OCI-LY3 (cell line): ENCODE measurements at regions not wholly inside any gene's neighbourhood (a gene's known extent, or its start where the extent isn't known, plus 50 kb on each side); places are given as distances from the start of the nearest gene placed in this dataset.
"Not testable (repeated sequence)": the region's sequence is repeated elsewhere in the genome, so short reads cannot be mapped to it uniquely, and the experiment has no call there.

Source experiments
- H2AFZ ChIP-seq: fragments of 200-600, 300-600 bp; shearing (Covaris generic); 2 replicates; pipeline ENCODE4 v1.6.0; 2014; ENCODE audit warnings: antibody characterized with exemption, low read depth, low read length
- H3K27ac ChIP-seq: fragments of 200-600, 300-600 bp; sonication (generic); 2 replicates; pipeline ENCODE4 v1.5.1; 2014; ENCODE audit warnings: mild to moderate bottlenecking, low read length, moderate library complexity, mixed read lengths
- H3K27me3 ChIP-seq: fragments of 200-600, 300-600 bp; sonication (generic); 2 replicates; pipeline ENCODE4 v1.6.1; 2014; ENCODE audit warnings: low read depth, low read length, mixed read lengths
- H3K36me3 ChIP-seq: fragments of 200-600, 300-600 bp; sonication (generic); replicated peaks from 2 replicates; pipeline ENCODE3; 2014; ENCODE audit warnings: low read depth, low read length, mixed read lengths
- H3K4me1 ChIP-seq: fragments of 300-600, 200-600 bp; sonication (generic); 2 replicates; pipeline ENCODE4 v1.6.1; 2014; ENCODE audit warnings: low read length, mixed read lengths
- H3K4me2 ChIP-seq: fragments of 200-600, 300-600 bp; sonication (generic); 2 replicates; pipeline ENCODE4 v1.6.1; 2014; ENCODE audit warnings: low read length, mixed read lengths
- H3K4me3 ChIP-seq: fragments of 300-600, 200-600 bp; sonication (generic); 2 replicates; pipeline ENCODE4 v1.5.1; 2014; ENCODE audit warnings: antibody characterized with exemption, mild to moderate bottlenecking, low read length, moderate library complexity
- H3K79me2 ChIP-seq: fragments of 300-600, 200-600 bp; shearing (Covaris generic); 2 replicates; pipeline ENCODE4 v1.6.1; 2014; ENCODE audit warnings: mild to moderate bottlenecking, low read length, mixed read lengths
- H3K9ac ChIP-seq: fragments of 300-600, 200-600 bp; shearing (Covaris generic); 2 replicates; pipeline ENCODE4 v1.6.0; 2014; ENCODE audit warnings: mild to moderate bottlenecking, low read length, moderate library complexity
- H3K9me3 ChIP-seq: fragments of 200-600, 300-600 bp; shearing (Covaris generic); 2 replicates; pipeline ENCODE4 v1.6.1; 2014; ENCODE audit warnings: low read length, mixed read lengths; ENCODE audit not compliant: insufficient read depth
- H4K20me1 ChIP-seq: fragments of 200-600, 300-600 bp; sonication (generic); 2 replicates; pipeline ENCODE4 v1.6.1; 2016; ENCODE audit warnings: low read length, mixed read lengths; ENCODE audit not compliant: insufficient read depth

- not testable (repeated sequence) for H3K4me1 ChIP-seq, H4K20me1 ChIP-seq, H3K9me3 ChIP-seq, H2AFZ ChIP-seq, H3K9ac ChIP-seq, H3K4me3 ChIP-seq, H3K27ac ChIP-seq, H3K79me2 ChIP-seq, H3K36me3 ChIP-seq, H3K4me2 ChIP-seq, H3K27me3 ChIP-seq
Measured at GRCh38 chr1:148222399-148223159, 70.5 kb upstream of the NBPF11 start.

- H4K20me1 ChIP-seq, H3K4me3 ChIP-seq, H3K9ac ChIP-seq, H3K4me1 ChIP-seq, H3K4me2 ChIP-seq, H3K79me2 ChIP-seq, H3K9me3 ChIP-seq, H3K27me3 ChIP-seq, H3K27ac ChIP-seq, H2AFZ ChIP-seq, H3K36me3 ChIP-seq: not testable (repeated sequence)
Measured at GRCh38 chr1:148221593-148221992, 69.5 kb upstream of the NBPF11 start.

- not testable (repeated sequence) for H3K9me3 ChIP-seq, H3K79me2 ChIP-seq, H3K4me3 ChIP-seq, H3K27me3 ChIP-seq, H3K4me1 ChIP-seq, H2AFZ ChIP-seq, H4K20me1 ChIP-seq, H3K36me3 ChIP-seq, H3K4me2 ChIP-seq, H3K27ac ChIP-seq, H3K9ac ChIP-seq
Measured at GRCh38 chr1:148219229-148219628, 67.1 kb upstream of the NBPF11 start.

- not testable (repeated sequence) for H3K27me3 ChIP-seq, H3K9me3 ChIP-seq, H3K4me2 ChIP-seq, H4K20me1 ChIP-seq, H3K4me1 ChIP-seq, H3K9ac ChIP-seq, H3K4me3 ChIP-seq, H3K79me2 ChIP-seq, H3K36me3 ChIP-seq, H3K27ac ChIP-seq, H2AFZ ChIP-seq
Measured at GRCh38 chr1:148211191-148211590, 59.1 kb upstream of the NBPF11 start.

GRCh38 chr1:148210624-148211023 lies 58.5 kb upstream of the NBPF11 start:
- H3K36me3 ChIP-seq, H3K9ac ChIP-seq, H3K4me1 ChIP-seq, H3K79me2 ChIP-seq, H3K27ac ChIP-seq, H2AFZ ChIP-seq, H3K9me3 ChIP-seq, H3K4me2 ChIP-seq, H4K20me1 ChIP-seq, H3K27me3 ChIP-seq, H3K4me3 ChIP-seq: not testable (repeated sequence)

- not testable (repeated sequence) for H3K36me3 ChIP-seq, H2AFZ ChIP-seq, H3K4me2 ChIP-seq, H3K4me1 ChIP-seq, H3K9me3 ChIP-seq, H3K27me3 ChIP-seq, H3K79me2 ChIP-seq, H4K20me1 ChIP-seq, H3K9ac ChIP-seq, H3K4me3 ChIP-seq, H3K27ac ChIP-seq
Measured at GRCh38 chr1:148210166-148210565, 58.1 kb upstream of the NBPF11 start.

- H3K27me3 ChIP-seq, H3K4me3 ChIP-seq, H3K9ac ChIP-seq, H3K79me2 ChIP-seq, H3K36me3 ChIP-seq, H2AFZ ChIP-seq, H3K27ac ChIP-seq, H3K4me1 ChIP-seq, H4K20me1 ChIP-seq, H3K9me3 ChIP-seq, H3K4me2 ChIP-seq: not testable (repeated sequence)
Measured at GRCh38 chr1:148202013-148202412, 49.9 kb upstream of the NBPF11 start.
